Astrocyte (in vitro differentiated cells and primary cell): ENCODE measurements at regions not wholly inside any gene's neighbourhood (a gene's known extent, or its start where the extent isn't known, plus 50 kb on each side); places are given as distances from the start of the nearest gene placed in this dataset.

Experiments
- DNase-seq: peaks from one replicate; pipeline ENCODE4 v3.0.0-alpha.2; 2010; ENCODE audit warnings: low read depth
- FAIRE-seq: peaks from 2 replicates; lab custom pipeline; 2011; peaks lifted over from hg19 to GRCh38; lab: Jason Lieb, UNC
- H2AFZ ChIP-seq: 2 replicates; pipeline ENCODE4 v1.6.0; 2012; ENCODE audit warnings: low read depth, low read length, inconsistent platforms
- H3K27ac ChIP-seq: 2 replicates; pipeline ENCODE4 v1.5.1; 2011; ENCODE audit warnings: low read depth, low read length, inconsistent platforms
- H3K27me3 ChIP-seq: 2 replicates; pipeline ENCODE4 v1.6.0; 2011; ENCODE audit warnings: low read length, inconsistent platforms; ENCODE audit not compliant: insufficient read depth
- H3K36me3 ChIP-seq: 2 replicates; pipeline ENCODE4 v1.5.1; 2011; ENCODE audit warnings: low read length, inconsistent platforms; ENCODE audit not compliant: insufficient read depth
- H3K4me1 ChIP-seq: 2 replicates; pipeline ENCODE4 v1.5.1; 2011; ENCODE audit warnings: low read length, inconsistent platforms; ENCODE audit not compliant: insufficient read depth
- H3K4me2 ChIP-seq: 2 replicates; pipeline ENCODE4 v1.6.0; 2012; ENCODE audit warnings: low read length, inconsistent platforms
- H3K4me3 ChIP-seq: 2 replicates; pipeline ENCODE4 v1.5.1; 2011; ENCODE audit warnings: low read depth, mild to moderate bottlenecking, low read length, inconsistent platforms; ENCODE audit not compliant: insufficient read depth
- H3K79me2 ChIP-seq: 2 replicates; pipeline ENCODE4 v1.6.0; 2012; ENCODE audit warnings: mild to moderate bottlenecking, low read length, inconsistent platforms; ENCODE audit not compliant: insufficient read depth
- H3K9ac ChIP-seq: 2 replicates; pipeline ENCODE4 v1.6.0; 2012; ENCODE audit warnings: mild to moderate bottlenecking, low read length, inconsistent platforms
- H3K9me3 ChIP-seq: 2 replicates; pipeline ENCODE4 v1.5.1; 2012; ENCODE audit warnings: low read depth, mild to moderate bottlenecking, low read length, inconsistent platforms; ENCODE audit not compliant: insufficient read depth
- H4K20me1 ChIP-seq: 2 replicates; pipeline ENCODE4 v1.6.0; 2012; ENCODE audit warnings: low read length, inconsistent platforms; ENCODE audit not compliant: insufficient read depth
- H3K27ac Mint-ChIP-seq: one replicate; pipeline ENCODE4 v1.8.0; 2021; ENCODE audit warnings: mild to moderate bottlenecking, mixed read lengths; ENCODE audit not compliant: unreplicated experiment
- H3K27me3 Mint-ChIP-seq: one replicate; pipeline ENCODE4 v1.8.0; 2021; ENCODE audit warnings: low read depth, mixed read lengths; ENCODE audit not compliant: unreplicated experiment
- H3K36me3 Mint-ChIP-seq: one replicate; pipeline ENCODE4 v1.8.0; 2021; ENCODE audit warnings: low read depth, mixed read lengths; ENCODE audit not compliant: unreplicated experiment
- H3K4me1 Mint-ChIP-seq: one replicate; pipeline ENCODE4 v1.8.0; 2021; ENCODE audit warnings: low read depth, mixed read lengths; ENCODE audit not compliant: unreplicated experiment
- H3K4me3 Mint-ChIP-seq: one replicate; pipeline ENCODE4 v1.8.0; 2021; ENCODE audit warnings: mild to moderate bottlenecking, moderate library complexity, mixed read lengths; ENCODE audit not compliant: unreplicated experiment
- H3K9me3 Mint-ChIP-seq: one replicate; pipeline ENCODE4 v1.8.0; 2021; ENCODE audit warnings: mild to moderate bottlenecking, mixed read lengths; ENCODE audit not compliant: unreplicated experiment
- CTCF ChIP-seq: IDR thresholded peaks from 2 replicates; pipeline ENCODE4 v1.5.1; 2011; ENCODE audit warnings: low read depth, mild to moderate bottlenecking, inconsistent platforms, low read length, moderate library complexity; ENCODE audit not compliant: insufficient read depth
- EZH2 ChIP-seq: IDR thresholded peaks from 2 replicates; pipeline ENCODE4 v1.6.1; 2012; ENCODE audit warnings: mild to moderate bottlenecking, low read length, inconsistent platforms; ENCODE audit not compliant: insufficient read depth

DNA sequence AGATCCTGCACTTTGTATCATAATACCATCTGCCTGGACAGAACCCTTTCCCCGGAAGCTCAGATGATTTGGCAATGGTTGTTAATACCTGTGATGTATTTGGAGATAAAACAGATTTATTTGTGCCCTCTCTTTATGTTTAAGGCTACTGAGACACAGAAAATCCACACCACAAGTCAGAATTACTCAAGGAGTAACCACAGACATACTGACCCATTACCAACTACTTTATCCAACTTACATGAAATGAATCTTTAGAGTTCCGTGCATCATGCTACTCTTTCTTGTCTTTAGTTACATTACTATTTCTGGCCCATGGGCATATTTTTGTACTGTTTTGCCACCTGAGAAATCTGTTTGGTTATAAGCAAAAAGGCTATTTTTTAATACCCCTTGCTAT lies 384.0 kb downstream of the STK39 start:
- Histone ChIP-seq H3K36me3 (no peaks in the 10 kb centered on the region), H3K9ac (no peak overlapping the region), H3K27me3 (no peaks in the 10 kb centered on the region), H3K4me2 (no peak overlapping the region), H3K9me3 (no peaks in the 10 kb centered on the region), H4K20me1 (no peaks in the 10 kb centered on the region), H3K79me2 (no peaks in the 10 kb centered on the region), H2AFZ (no peak overlapping the region), H3K4me3 (no peak overlapping the region), H3K4me1 (peaks cover 7% of the 10 kb centered on the region), H3K27ac (no peak overlapping the region)
- TF ChIP-seq CTCF: no peak
- no peak for TF ChIP-seq EZH2
- DNase-seq (no peak), FAIRE-seq (no peak)
- no peaks in the 10 kb centered on the region for H3K27me3 Mint-ChIP-seq
- H3K27ac Mint-ChIP-seq: peak overlapping the region; percentile 11
- peaks cover 27% of the 10 kb centered on the region for H3K4me1 Mint-ChIP-seq
- H3K4me3 Mint-ChIP-seq: no peak overlapping the region
- peaks cover 2% of the 10 kb centered on the region for H3K36me3 Mint-ChIP-seq
- no peaks in the 10 kb centered on the region for H3K9me3 Mint-ChIP-seq

GRCh38 chr2:167862782-167863181 lies 384.6 kb downstream of the STK39 start:
- Mint-ChIP-seq H3K36me3 (no peaks in the 10 kb centered on the region), H3K27ac (peak overlapping the region; percentile 88), H3K4me3 (no peak overlapping the region), H3K4me1 (peaks cover 27% of the 10 kb centered on the region), H3K9me3 (no peaks in the 10 kb centered on the region), H3K27me3 (no peaks in the 10 kb centered on the region)
- H3K9me3 ChIP-seq: no peaks in the 10 kb centered on the region
- H3K79me2 ChIP-seq: no peaks in the 10 kb centered on the region
- H3K4me1 ChIP-seq: peaks cover 7% of the 10 kb centered on the region
- H3K4me2 ChIP-seq: peak overlapping the region; percentile 39
- no peak overlapping the region for H3K4me3 ChIP-seq
- FAIRE-seq (no peak), DNase-seq (peak; percentile 56)
- H3K36me3 ChIP-seq: no peaks in the 10 kb centered on the region
- H3K27me3 ChIP-seq: no peaks in the 10 kb centered on the region
- TF ChIP-seq CTCF (no peak), EZH2 (no peak)
- no peak overlapping the region for H3K9ac ChIP-seq
- peak overlapping the region; percentile 27 for H3K27ac ChIP-seq
- no peaks in the 10 kb centered on the region for H4K20me1 ChIP-seq
- H2AFZ ChIP-seq: no peak overlapping the region

DNA sequence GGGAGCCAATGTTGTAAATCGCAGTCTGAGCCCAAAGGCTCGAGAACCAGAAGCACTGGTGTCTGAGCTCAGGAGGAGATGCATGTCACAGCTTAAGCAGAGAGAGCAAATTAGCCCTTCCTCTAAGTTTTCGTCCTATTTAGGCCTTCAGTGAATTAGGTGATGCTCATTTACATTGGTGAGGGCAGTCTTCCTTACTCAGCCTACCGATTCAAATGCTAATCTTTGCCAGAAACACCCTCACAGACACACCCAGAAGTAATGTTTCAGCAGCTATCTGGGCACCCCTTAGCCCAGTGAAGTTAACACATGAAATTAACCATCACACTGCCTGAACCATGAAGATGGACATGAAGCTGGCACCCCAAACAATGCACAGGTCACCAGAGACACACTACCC lies 385.1 kb downstream of the STK39 start:
- peaks cover 27% of the 10 kb centered on the region for H3K4me1 Mint-ChIP-seq
- Histone ChIP-seq H3K79me2 (no peaks in the 10 kb centered on the region), H3K4me2 (peak overlapping the region; percentile 39), H3K27ac (peak overlapping the region; percentile 27), H4K20me1 (no peaks in the 10 kb centered on the region), H3K36me3 (no peaks in the 10 kb centered on the region), H3K9me3 (no peaks in the 10 kb centered on the region), H3K27me3 (no peaks in the 10 kb centered on the region), H3K4me1 (peaks cover 7% of the 10 kb centered on the region), H3K4me3 (no peak overlapping the region), H2AFZ (no peak overlapping the region), H3K9ac (no peak overlapping the region)
- H3K36me3 Mint-ChIP-seq: no peaks in the 10 kb centered on the region
- no peak for FAIRE-seq
- no peak overlapping the region for H3K4me3 Mint-ChIP-seq
- H3K27me3 Mint-ChIP-seq: no peaks in the 10 kb centered on the region
- TF ChIP-seq EZH2 (no peak), CTCF (no peak)
- peak overlapping the region; percentile 88 for H3K27ac Mint-ChIP-seq
- no peaks in the 10 kb centered on the region for H3K9me3 Mint-ChIP-seq
- no peak for DNase-seq
